ENCODE measurements at regions not wholly inside any gene's neighbourhood (a gene's known extent, or its start where the extent isn't known, plus 50 kb on each side); places are given as distances from the start of the nearest gene placed in this dataset.

DNA sequence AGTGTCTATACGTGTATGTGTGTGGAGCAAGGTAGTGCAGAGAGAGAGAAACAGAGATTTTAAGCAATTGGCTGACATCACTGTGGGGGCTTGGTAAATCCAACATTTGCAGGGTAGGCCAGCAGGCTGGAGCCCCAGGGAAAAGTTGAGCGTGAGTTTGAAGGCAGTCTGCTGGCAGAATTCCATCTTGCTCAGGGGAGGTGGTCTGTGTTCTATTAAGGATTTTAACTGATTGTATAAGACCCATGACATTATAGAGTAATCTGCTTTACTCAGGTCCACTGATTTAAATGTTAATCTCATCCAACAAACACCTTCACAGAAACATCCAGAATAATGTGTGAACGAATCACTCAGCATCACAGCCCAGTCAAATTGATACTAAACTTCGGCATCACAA, 912.9 kb downstream of the GRM8 start:
- TF ChIP-seq, protein P1, sequence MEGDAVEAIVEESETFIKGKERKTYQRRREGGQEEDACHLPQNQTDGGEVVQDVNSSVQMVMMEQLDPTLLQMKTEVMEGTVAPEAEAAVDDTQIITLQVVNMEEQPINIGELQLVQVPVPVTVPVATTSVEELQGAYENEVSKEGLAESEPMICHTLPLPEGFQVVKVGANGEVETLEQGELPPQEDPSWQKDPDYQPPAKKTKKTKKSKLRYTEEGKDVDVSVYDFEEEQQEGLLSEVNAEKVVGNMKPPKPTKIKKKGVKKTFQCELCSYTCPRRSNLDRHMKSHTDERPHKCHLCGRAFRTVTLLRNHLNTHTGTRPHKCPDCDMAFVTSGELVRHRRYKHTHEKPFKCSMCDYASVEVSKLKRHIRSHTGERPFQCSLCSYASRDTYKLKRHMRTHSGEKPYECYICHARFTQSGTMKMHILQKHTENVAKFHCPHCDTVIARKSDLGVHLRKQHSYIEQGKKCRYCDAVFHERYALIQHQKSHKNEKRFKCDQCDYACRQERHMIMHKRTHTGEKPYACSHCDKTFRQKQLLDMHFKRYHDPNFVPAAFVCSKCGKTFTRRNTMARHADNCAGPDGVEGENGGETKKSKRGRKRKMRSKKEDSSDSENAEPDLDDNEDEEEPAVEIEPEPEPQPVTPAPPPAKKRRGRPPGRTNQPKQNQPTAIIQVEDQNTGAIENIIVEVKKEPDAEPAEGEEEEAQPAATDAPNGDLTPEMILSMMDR (optimal IDR thresholded peaks at IDR 0.05 in 1 of 3, IDR thresholded peaks at IDR 0.05 in 1 of 3, conservative IDR thresholded peaks at IDR 0.05 in 1 of 3; ENCODE audit: extremely low read depth in 1 of 3, insufficient read depth in 2 of 3, low read length in 3 of 3): no peak
- TF ChIP-seq EZH2 (IDR thresholded peaks at IDR 0.05; ENCODE audit: low read length): no peak

Measured in keratinocyte (primary cell).